WTC11 (cell line): ENCODE measurements at regions not wholly inside any gene's neighbourhood (a gene's known extent, or its start where the extent isn't known, plus 50 kb on each side); places are given as distances from the start of the nearest gene placed in this dataset.

ENCODE experiments used
- ATAC-seq: fragments of 200-7000 bp; cut with Tn5 transposase; 2 replicates; pipeline ENCODE4 v1.10.0; 2021; ENCODE audit warnings: mild to moderate bottlenecking, moderate library complexity
- CTCF ChIA-PET: fragments of 300-600 bp; sonication (Branson Sonifier 250); formaldehyde crosslinking; loops from one replicate; lab custom pipeline; 2021; ENCODE audit warnings: antibody characterized with exemption; lab: Charles Lee
- POLR2A ChIA-PET: fragments of 350-600 bp; sonication (Branson Sonifier 250); formaldehyde crosslinking; loops from one replicate; lab custom pipeline; 2021; ENCODE audit warnings: antibody characterized with exemption; lab: Charles Lee
- DNase-seq: peaks from one replicate; pipeline ENCODE4 v3.0.0; 2021; ENCODE audit warnings: low spot score
- H3K27ac Mint-ChIP-seq: 2 replicates; pipeline ENCODE4 v1.8.0; 2021; ENCODE audit warnings: mixed read lengths
- H3K27me3 Mint-ChIP-seq: 2 replicates; pipeline ENCODE4 v1.8.0; 2021; ENCODE audit warnings: low read depth, mild to moderate bottlenecking, moderate library complexity, mixed read lengths
- H3K36me3 Mint-ChIP-seq: 2 replicates; pipeline ENCODE4 v1.8.0; 2021; ENCODE audit warnings: mixed read lengths
- H3K4me1 Mint-ChIP-seq: 2 replicates; pipeline ENCODE4 v1.8.0; 2022; ENCODE audit warnings: mixed read lengths
- H3K4me3 Mint-ChIP-seq: 2 replicates; pipeline ENCODE4 v1.8.0; 2021; ENCODE audit warnings: mild to moderate bottlenecking, moderate library complexity, mixed read lengths
- H3K9me3 Mint-ChIP-seq: 2 replicates; pipeline ENCODE4 v1.8.0; 2021; ENCODE audit warnings: mixed read lengths
- ATF2 ChIP-seq: sonication (generic); formaldehyde crosslinking; IDR thresholded peaks from 2 replicates; pipeline ENCODE4 v1.8.1; 2022; ENCODE audit warnings: low read depth, missing genetic modification reagents, borderline replicate concordance
- CREB1 ChIP-seq: sonication (generic); formaldehyde crosslinking; IDR thresholded peaks from 2 replicates; pipeline ENCODE4 v1.8.0; 2023; ENCODE audit warnings: mild to moderate bottlenecking, missing genetic modification reagents
- IRF1 ChIP-seq: sonication (generic); formaldehyde crosslinking; IDR thresholded peaks from 2 replicates; pipeline ENCODE4 v1.8.0; 2023; ENCODE audit warnings: missing genetic modification reagents
- JAZF1 ChIP-seq: fragments of 250-450 bp; sonication (Bioruptor Pico); IDR thresholded peaks from 2 replicates; pipeline ENCODE4 v1.9.0; 2021; ENCODE audit warnings: moderate library complexity, mild to moderate bottlenecking, inconsistent platforms
- NFE2L1 ChIP-seq: sonication (generic); formaldehyde crosslinking; IDR thresholded peaks from 2 replicates; pipeline ENCODE4 v1.8.1; 2023; ENCODE audit warnings: missing genetic modification reagents
- NR2C2 ChIP-seq: sonication (generic); formaldehyde crosslinking; IDR thresholded peaks from 2 replicates; pipeline ENCODE4 v1.8.0; 2022; ENCODE audit warnings: mild to moderate bottlenecking, missing genetic modification reagents
- PRRX2 ChIP-seq: fragments of 250-450 bp; sonication (Bioruptor Pico); IDR thresholded peaks from 2 replicates; pipeline ENCODE4 v1.8.0; 2021; ENCODE audit warnings: mild to moderate bottlenecking
- SMAD4 ChIP-seq: sonication (generic); formaldehyde crosslinking; IDR thresholded peaks from 2 replicates; pipeline ENCODE4 v1.8.0; 2022; ENCODE audit warnings: mild to moderate bottlenecking, missing genetic modification reagents
- TEAD1 ChIP-seq: sonication (generic); formaldehyde crosslinking; IDR thresholded peaks from 2 replicates; pipeline ENCODE4 v1.8.0; 2022; ENCODE audit warnings: mild to moderate bottlenecking, missing genetic modification reagents
- TEAD4 ChIP-seq: sonication (generic); formaldehyde crosslinking; IDR thresholded peaks from 2 replicates; pipeline ENCODE4 v1.8.0; 2022; ENCODE audit warnings: mild to moderate bottlenecking, missing genetic modification reagents
- TP53 ChIP-seq: sonication (generic); formaldehyde crosslinking; IDR thresholded peaks from 2 replicates; pipeline ENCODE4 v1.8.1; 2023; ENCODE audit warnings: mild to moderate bottlenecking, missing genetic modification reagents
- USF1 ChIP-seq: sonication (generic); formaldehyde crosslinking; IDR thresholded peaks from 2 replicates; pipeline ENCODE4 v1.8.0; 2022; ENCODE audit warnings: mild to moderate bottlenecking, missing genetic modification reagents
- ZBTB21 ChIP-seq: sonication (generic); formaldehyde crosslinking; IDR thresholded peaks from 2 replicates; pipeline ENCODE4 v1.8.1; 2023; ENCODE audit warnings: mild to moderate bottlenecking, missing genetic modification reagents, borderline replicate concordance
- ZBTB43 ChIP-seq: sonication (generic); formaldehyde crosslinking; IDR thresholded peaks from 2 replicates; pipeline ENCODE4 v1.8.1; 2023; ENCODE audit warnings: mild to moderate bottlenecking, missing genetic modification reagents
- ZNF138 ChIP-seq: sonication (generic); formaldehyde crosslinking; conservative IDR thresholded peaks from 2 replicates; pipeline ENCODE4 v1.8.1; 2022; ENCODE audit warnings: mild to moderate bottlenecking, moderate library complexity, missing genetic modification reagents
- ZNF396 ChIP-seq: fragments of 250-450 bp; sonication (Bioruptor Pico); IDR thresholded peaks from 2 replicates; pipeline ENCODE4 v1.8.0; 2021; ENCODE audit warnings: mild to moderate bottlenecking, moderate library complexity, borderline replicate concordance
- ZNF416 ChIP-seq: fragments of 250-450 bp; sonication (Bioruptor Pico); IDR thresholded peaks from 2 replicates; pipeline ENCODE4 v1.9.0; 2021; ENCODE audit warnings: mild to moderate bottlenecking, inconsistent platforms
- TF ChIP-seq, protein P1 (sequence below): sonication (generic); formaldehyde crosslinking; IDR thresholded peaks from 2 replicates; pipeline ENCODE4 v1.8.1; 2022; ENCODE audit warnings: mild to moderate bottlenecking, moderate library complexity, missing genetic modification reagents

DNA sequence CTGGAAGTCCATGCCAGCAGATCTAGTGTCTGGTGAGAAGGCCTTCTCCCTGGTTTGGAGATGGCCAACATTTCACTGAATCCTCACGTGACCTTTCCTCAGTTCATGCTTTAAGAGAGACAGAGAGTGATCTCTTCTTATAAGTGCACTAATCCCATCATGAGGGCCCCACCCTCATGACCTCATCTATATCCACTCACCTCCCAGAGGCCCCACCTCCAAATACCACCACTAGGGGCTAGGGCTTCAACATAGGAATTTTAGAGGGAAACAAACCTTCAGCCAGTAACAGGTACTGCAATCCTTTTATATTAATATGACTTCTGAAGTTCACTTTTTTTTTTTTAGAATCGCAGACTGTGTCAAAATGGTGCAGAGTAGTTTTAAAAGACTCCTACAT, 496.9 kb upstream of the ADAMTS16 start:
- ATAC-seq (no peak), DNase-seq (no peak)
- peaks cover 10% of the 10 kb centered on the region for H3K9me3 Mint-ChIP-seq
- peaks cover 4% of the 10 kb centered on the region; the same call in 1 of the 2 replicates for H3K36me3 Mint-ChIP-seq
- no peak for TF ChIP-seq PRRX2 (CRISPR knock-in tag)
- TF ChIP-seq, all 79 proteins: peak for 0
- no peaks in the 10 kb centered on the region; the same call in 1 of the 2 replicates for H3K27me3 Mint-ChIP-seq
- no peak overlapping the region for H3K27ac Mint-ChIP-seq
- H3K4me1 Mint-ChIP-seq = peaks cover 7% of the 10 kb centered on the region; the same call in 1 of the 2 replicates
- no peak overlapping the region for H3K4me3 Mint-ChIP-seq
- ChIA-PET POLR2A (no interaction called here), CTCF (no interaction called here)

DNA sequence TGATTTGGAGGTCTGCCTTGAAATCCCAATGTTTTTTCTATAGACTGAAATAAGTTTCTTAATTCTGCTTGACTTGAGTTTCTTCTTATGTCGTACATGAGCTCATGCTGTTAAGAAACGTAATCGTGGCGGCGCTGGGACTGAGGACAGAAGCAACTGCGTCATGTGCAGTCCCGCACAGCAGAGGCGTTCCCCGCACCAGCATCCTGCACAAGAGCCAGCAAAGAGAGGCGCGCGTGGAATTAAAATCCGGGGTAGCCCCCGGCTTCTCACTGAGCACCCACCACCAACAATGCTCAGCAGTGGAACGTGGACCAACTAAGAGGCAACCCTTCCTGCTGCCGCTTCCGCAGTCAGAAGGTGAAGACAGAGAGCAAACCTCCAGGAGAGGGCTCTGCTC, 496.2 kb upstream of the ADAMTS16 start:
- no peak for TF ChIP-seq ZBTB21 (CRISPR knock-in tag)
- TF ChIP-seq, protein P1, sequence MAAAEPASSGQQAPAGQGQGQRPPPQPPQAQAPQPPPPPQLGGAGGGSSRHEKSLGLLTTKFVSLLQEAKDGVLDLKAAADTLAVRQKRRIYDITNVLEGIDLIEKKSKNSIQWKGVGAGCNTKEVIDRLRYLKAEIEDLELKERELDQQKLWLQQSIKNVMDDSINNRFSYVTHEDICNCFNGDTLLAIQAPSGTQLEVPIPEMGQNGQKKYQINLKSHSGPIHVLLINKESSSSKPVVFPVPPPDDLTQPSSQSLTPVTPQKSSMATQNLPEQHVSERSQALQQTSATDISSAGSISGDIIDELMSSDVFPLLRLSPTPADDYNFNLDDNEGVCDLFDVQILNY (CRISPR knock-in tag) = no peak
- no peak for TF ChIP-seq TP53 (CRISPR knock-in tag)
- TF ChIP-seq ZNF396 (CRISPR knock-in tag) = no peak
- no peak for TF ChIP-seq TEAD1 (CRISPR knock-in tag)
- no peak for TF ChIP-seq ATF2
- TF ChIP-seq JAZF1 (CRISPR knock-in tag) = no peak
- no peak for TF ChIP-seq ZNF138 (CRISPR knock-in tag)
- TF ChIP-seq ZBTB43 (CRISPR knock-in tag) = no peak
- TF ChIP-seq SMAD4 (CRISPR knock-in tag) = no peak
- TF ChIP-seq CREB1 (CRISPR knock-in tag) = no peak

DNA sequence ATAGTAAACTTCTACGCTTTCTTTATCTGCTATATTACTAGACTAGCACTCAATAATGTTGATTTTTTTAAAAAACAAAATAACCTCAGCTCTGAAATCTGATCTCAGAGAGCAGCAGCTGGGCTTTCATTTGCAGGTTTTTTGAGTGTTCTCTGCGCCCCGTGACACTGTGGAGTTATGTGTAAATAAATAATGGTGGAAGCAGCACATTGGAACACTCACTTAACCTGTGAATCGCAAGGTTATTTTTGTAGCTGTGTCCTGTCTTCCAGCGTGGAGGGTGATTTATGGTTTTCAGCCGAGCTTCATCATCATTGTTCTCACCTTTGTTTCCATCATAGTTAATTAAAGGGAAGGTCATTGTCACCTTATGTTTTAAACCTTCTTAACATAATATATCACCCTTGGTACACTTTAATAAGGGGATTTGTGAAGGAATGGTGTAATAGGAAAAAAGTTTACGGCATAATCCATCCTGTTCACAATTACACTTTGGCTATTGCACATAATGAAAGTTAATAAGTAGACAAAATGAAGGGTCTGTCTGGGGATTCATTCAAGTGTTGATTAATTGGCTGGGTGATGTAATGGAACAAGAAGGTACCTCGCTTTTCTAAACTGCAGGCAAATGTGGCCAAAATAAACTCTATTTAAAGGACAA, 493.3 kb upstream of the ADAMTS16 start:
- DNase-seq = no peak
- TF ChIP-seq NFE2L1 (CRISPR knock-in tag) (no peak), TP53 (CRISPR knock-in tag) (no peak), PRRX2 (CRISPR knock-in tag) (no peak), TEAD4 (CRISPR knock-in tag) (no peak), USF1 (CRISPR knock-in tag) (no peak), ZNF396 (CRISPR knock-in tag) (no peak), NR2C2 (CRISPR knock-in tag) (no peak), CREB1 (CRISPR knock-in tag) (no peak), IRF1 (no peak), ZNF416 (CRISPR knock-in tag) (no peak)
- TF ChIP-seq, all 79 proteins: peak for 0
- no peak for ATAC-seq
- Mint-ChIP-seq H3K27me3 (no peaks in the 10 kb centered on the region; the same call in 1 of the 2 replicates), H3K27ac (no peak overlapping the region), H3K4me1 (peaks cover 3% of the 10 kb centered on the region), H3K9me3 (peaks cover 10% of the 10 kb centered on the region), H3K4me3 (no peak overlapping the region), H3K36me3 (peaks cover 4% of the 10 kb centered on the region; the same call in 1 of the 2 replicates)
- CTCF ChIA-PET = no interaction called here
- POLR2A ChIA-PET = no interaction called here

More for the DNA sequence above, 496.2 kb upstream of the ADAMTS16 start:
- no peaks in the 10 kb centered on the region; the same call in 1 of the 2 replicates for H3K27me3 Mint-ChIP-seq
- peaks cover 7% of the 10 kb centered on the region; the same call in 1 of the 2 replicates for H3K4me1 Mint-ChIP-seq
- no peak overlapping the region for H3K27ac Mint-ChIP-seq
- ATAC-seq (no peak; the same call in 1 of the 2 replicates), DNase-seq (no peak)
- ChIA-PET POLR2A (no interaction called here), CTCF (no interaction called here)
- H3K36me3 Mint-ChIP-seq = peaks cover 4% of the 10 kb centered on the region; the same call in 1 of the 2 replicates
- peaks cover 10% of the 10 kb centered on the region for H3K9me3 Mint-ChIP-seq
- H3K4me3 Mint-ChIP-seq = no peak overlapping the region
